HCT116 (cell line): ENCODE measurements at regions not wholly inside any gene's neighbourhood (a gene's known extent, or its start where the extent isn't known, plus 50 kb on each side); places are given as distances from the start of the nearest gene placed in this dataset.

Experiments
- ATAC-seq: fragments of 200-7000 bp; cut with Tn5 transposase; 2 replicates; pipeline ENCODE4 v1.9.1; 2020; ENCODE audit warnings: mild to moderate bottlenecking, moderate library complexity
- BruUV-seq: library from RNA; stranded (reverse); fragments of 400-500 nt; replicated peaks from 2 replicates; lab custom pipeline; 2021; lab: Mats Ljungman, UMichigan
- CTCF ChIA-PET: fragments of 300-600 bp; sonication (Branson Sonifier 250); formaldehyde crosslinking; loops from one replicate; lab custom pipeline; 2021; ENCODE audit warnings: antibody characterized with exemption; lab: Charles Lee
- POLR2A ChIA-PET: fragments of 300-600, 350-600 bp; sonication (Branson Sonifier 250); formaldehyde crosslinking; loops from one replicate; lab custom pipeline; 2021; ENCODE audit warnings: antibody characterized with exemption; lab: Charles Lee
- RAD21 ChIA-PET, 2 experiments: fragments of 300-600 bp; sonication (Branson Sonifier 250); formaldehyde crosslinking; loops; one replicate each; lab custom pipeline; 2023; ENCODE audit warnings: low total read pairs in 2 of 2; ENCODE audit not compliant: uncharacterized antibody in 2 of 2, unreplicated experiment in 2 of 2, low non-redundant PET in 1 of 2; lab: Charles Lee
- DNase-seq: peaks from one replicate; pipeline ENCODE4 v3.0.0-alpha.2; 2010; ENCODE audit warnings: low read depth, low spot score
- H2AFZ ChIP-seq: fragments of 200-600 bp; shearing (Covaris generic), sonication (generic); 2 replicates; pipeline ENCODE4 v1.6.1; 2017; ENCODE audit warnings: low read depth, mixed run types, mixed read lengths, antibody characterized with exemption, low read length; ENCODE audit not compliant: poor library complexity, severe bottlenecking
- H3K27ac ChIP-seq: 2 replicates; pipeline ENCODE4 v1.5.1; 2012; ENCODE audit warnings: low read depth, low read length
- H3K27me3 ChIP-seq: fragments of 200-600 bp; sonication (generic); 2 replicates; pipeline ENCODE4 v1.6.1; 2016; ENCODE audit warnings: mixed run types, low read length, mixed read lengths; ENCODE audit not compliant: insufficient read depth
- H3K36me3 ChIP-seq, 2 experiments: fragments of 200-500 bp in 1 of 2; fragments of 200-600 bp in 1 of 2; sonication (Bioruptor generic) in 1 of 2; sonication (generic) in 1 of 2; 2 replicates each; pipeline versions ENCODE4 v1.5.1 to v1.6.1; 2014 to 2016; ENCODE audit warnings: low read length in 2 of 2, inconsistent platforms in 1 of 2, mixed read lengths in 1 of 2, mixed run types in 1 of 2; ENCODE audit not compliant: insufficient read depth in 2 of 2, control insufficient read depth in 1 of 2
- H3K4me1 ChIP-seq, 2 experiments: fragments of 200-600 bp in 1 of 2; sonication (generic) in 1 of 2; 2 replicates each; pipeline versions ENCODE4 v1.5.1 to v1.6.1; 2012 to 2017; ENCODE audit warnings: low read length in 2 of 2, inconsistent platforms in 1 of 2, mild to moderate bottlenecking in 1 of 2, mixed read lengths in 1 of 2, mixed run types in 1 of 2, moderate library complexity in 1 of 2; ENCODE audit not compliant: insufficient read depth in 2 of 2, control insufficient read depth in 1 of 2
- H3K4me2 ChIP-seq: fragments of 200-600 bp; sonication (generic); 2 replicates; pipeline ENCODE4 v1.6.1; 2017; ENCODE audit warnings: mixed run types, low read length, mixed read lengths
- H3K4me3 ChIP-seq, 2 experiments: fragments of 200-600 bp in 1 of 2; sonication (generic) in 1 of 2; replicated peaks in 1 of 2; 2 replicates each; pipeline ENCODE4 v1.5.1; 2011 to 2016; ENCODE audit warnings: low read length in 2 of 2, control low read depth in 1 of 2, low read depth in 1 of 2, mild to moderate bottlenecking in 1 of 2, mixed read lengths in 1 of 2, mixed run types in 1 of 2
- H3K79me2 ChIP-seq: fragments of 200-600 bp; sonication (generic); 2 replicates; pipeline ENCODE4 v1.6.1; 2017; ENCODE audit warnings: mild to moderate bottlenecking, mixed run types, low read length, moderate library complexity, mixed read lengths; ENCODE audit not compliant: insufficient read depth
- H3K9ac ChIP-seq: fragments of 200-600 bp; sonication (generic); 2 replicates; pipeline ENCODE4 v1.6.1; 2016; ENCODE audit warnings: low read length, mixed read lengths
- H3K9me2 ChIP-seq: fragments of 200-600 bp; sonication (generic), shearing (Covaris generic); 2 replicates; pipeline ENCODE4 v1.6.1; 2017; ENCODE audit warnings: mixed run types, mild to moderate bottlenecking, moderate library complexity; ENCODE audit not compliant: insufficient read depth
- H3K9me3 ChIP-seq, 2 experiments: fragments of 200-500 bp in 1 of 2; fragments of 200-600 bp in 1 of 2; sonication (Bioruptor generic) in 1 of 2; sonication (generic) in 1 of 2; 2 replicates each; pipeline ENCODE4 v1.6.1; 2014 to 2017; ENCODE audit warnings: low read length in 2 of 2, mixed read lengths in 2 of 2, inconsistent platforms in 1 of 2, low read depth in 1 of 2, mild to moderate bottlenecking in 1 of 2, mixed run types in 1 of 2, moderate library complexity in 1 of 2; ENCODE audit not compliant: control insufficient read depth in 1 of 2, insufficient read depth in 1 of 2
- H4K20me1 ChIP-seq: fragments of 200-600 bp; sonication (generic), shearing (Covaris generic); 2 replicates; pipeline ENCODE4 v1.6.1; 2017; ENCODE audit warnings: mixed run types, mild to moderate bottlenecking, moderate library complexity; ENCODE audit not compliant: insufficient read depth
- ATF3 ChIP-seq: IDR thresholded peaks from 2 replicates; pipeline ENCODE4 v1.6.1; 2012
- CEBPB ChIP-seq: IDR thresholded peaks from 2 replicates; pipeline ENCODE4 v1.6.1; 2012; ENCODE audit warnings: low read depth
- CTCF ChIP-seq, 3 experiments: fragments of 200-600 bp in 1 of 3; sonication (generic) in 1 of 3; IDR thresholded peaks in 2 of 3; conservative IDR thresholded peaks in 1 of 3; 2 replicates each; pipeline ENCODE4 v1.5.1; 2012 to 2017; ENCODE audit warnings: low read depth in 2 of 3, low read length in 2 of 3, antibody characterized with exemption in 1 of 3, borderline replicate concordance in 1 of 3, control low read depth in 1 of 3, mild to moderate bottlenecking in 1 of 3, mixed read lengths in 1 of 3, mixed run types in 1 of 3, moderate library complexity in 1 of 3; ENCODE audit not compliant: insufficient read depth in 1 of 3
- EZH2 ChIP-seq: fragments of 200-600 bp; sonication (generic); IDR thresholded peaks from 2 replicates; pipeline ENCODE4 v1.6.1; 2017; ENCODE audit warnings: antibody characterized with exemption, mixed run types
- EZH2phosphoT487 ChIP-seq: fragments of 200-600 bp; IDR thresholded peaks from 2 replicates; pipeline ENCODE4 v1.6.1; 2018; ENCODE audit warnings: antibody characterized with exemption, borderline replicate concordance
- POLR2A ChIP-seq: IDR thresholded peaks from 2 replicates; pipeline ENCODE4 v1.7.0; 2011; ENCODE audit warnings: borderline replicate concordance; ENCODE audit not compliant: insufficient read depth, insufficient read length; ENCODE audit errors: extremely low read depth
- POLR2AphosphoS5 ChIP-seq: IDR thresholded peaks from 2 replicates; pipeline ENCODE4 v1.6.1; 2011; ENCODE audit warnings: mild to moderate bottlenecking, low read depth, low read length, moderate library complexity
- RAD21 ChIP-seq: IDR thresholded peaks from 2 replicates; pipeline ENCODE4 v1.6.1; 2012; ENCODE audit warnings: low read depth, mild to moderate bottlenecking
- YY1 ChIP-seq: IDR thresholded peaks from 2 replicates; pipeline ENCODE4 v1.6.1; 2011; ENCODE audit warnings: low read length, low read depth, moderate library complexity, mild to moderate bottlenecking; ENCODE audit not compliant: insufficient replicate concordance; ENCODE audit errors: extremely low read depth
- ZFX ChIP-seq: fragments of 450-650 bp; IDR thresholded peaks from 2 replicates; pipeline ENCODE4 v1.6.1; 2017
- intact Hi-C: fragments of 100-400 bp; cut with micrococcal nuclease; formaldehyde crosslinking; loops from 2 replicates; pipeline ENCODE4 v1.10.0; 2022

- intact Hi-C loops: no loop called here
- no TSS peak for BruUV-seq
- peaks cover 0 to 8% of the 10 kb centered on the region in 2 experiments; a peak in 1 of 4 replicates for H3K4me1 ChIP-seq
- H3K4me2 ChIP-seq: no peak overlapping the region
- H3K27me3 ChIP-seq: no peaks in the 10 kb centered on the region
- no peaks in the 10 kb centered on the region for H3K9me3 ChIP-seq
- no peak for TF ChIP-seq CEBPB
- TF ChIP-seq YY1: no peak
- TF ChIP-seq RAD21: no peak
- TF ChIP-seq ZFX: no peak
- TF ChIP-seq ATF3: no peak
- TF ChIP-seq POLR2AphosphoS5: no peak
- TF ChIP-seq CTCF (IDR thresholded peaks at IDR 0.05 in 2 of 3, conservative IDR thresholded peaks at IDR 0.05 in 1 of 3; ENCODE audit: borderline replicate concordance in 1 of 3, insufficient read depth in 1 of 3, low read depth in 2 of 3, low read length in 2 of 3): no peak
- TF ChIP-seq POLR2A: no peak
- no peak for TF ChIP-seq EZH2phosphoT487
- TF ChIP-seq EZH2: no peak
- H3K9ac ChIP-seq: no peak overlapping the region
- ChIA-PET CTCF (no interaction called here), RAD21 (no interaction called here), POLR2A (no interaction called here)
- H2AFZ ChIP-seq: no peak overlapping the region
- no peak for ATAC-seq
- H3K79me2 ChIP-seq: no peaks in the 10 kb centered on the region
- H3K4me3 ChIP-seq: no peak overlapping the region
- H3K27ac ChIP-seq: no peak overlapping the region
- no peaks in the 10 kb centered on the region for H3K9me2 ChIP-seq
- no peaks in the 10 kb centered on the region for H3K36me3 ChIP-seq
- H4K20me1 ChIP-seq: no peaks in the 10 kb centered on the region
- no peak for DNase-seq
These were observed 160.6 kb upstream of the POU1F1 start for GRCh38 chr3:87436781-87437543.
